ENCODE measurements at regions not wholly inside any gene's neighbourhood (a gene's known extent, or its start where the extent isn't known, plus 50 kb on each side); places are given as distances from the start of the nearest gene placed in this dataset.

- no TSS peak for BruUV-seq (replicated peaks)
- Mint-ChIP-seq H3K4me1 (ENCODE audit: low read depth, unreplicated experiment) (no peaks in the 10 kb centered on the region), H3K36me3 (ENCODE audit: insufficient read depth, unreplicated experiment) (no peaks in the 10 kb centered on the region), H3K4me3 (ENCODE audit: unreplicated experiment) (no peak overlapping the region), H3K27ac (ENCODE audit: unreplicated experiment) (no peak overlapping the region), H3K27me3 (ENCODE audit: insufficient read depth, unreplicated experiment) (peaks cover 2% of the 10 kb centered on the region), H3K9me3 (ENCODE audit: unreplicated experiment) (no peaks in the 10 kb centered on the region)
- no peaks in the 10 kb centered on the region for H3K36me3 ChIP-seq (ENCODE audit: control insufficient read depth, insufficient read depth, low read length)
- H3K4me1 ChIP-seq, result no peaks in the 10 kb centered on the region
- no peak for DNase-seq
- H3K4me3 ChIP-seq (ENCODE audit: low read depth, low read length), result no peak overlapping the region
- no peak for TF ChIP-seq CTCF (IDR thresholded peaks at IDR 0.05; ENCODE audit: insufficient read depth in 1 of 2, low read depth in 1 of 2, low read length in 1 of 2, severe bottlenecking in 1 of 2, unreplicated experiment in 1 of 2)
- POLR2A ChIA-PET, result interaction anchor here (0.6 kb wide), 1 partner anchor 742 kb away, joined by 3 read pairs; no protein-coding TSS in a partner anchor
- intact Hi-C loops (cut with micrococcal nuclease; ENCODE audit: unreplicated experiment), result no loop called here
- H3K9me3 ChIP-seq, result no peaks in the 10 kb centered on the region
- no peaks in the 10 kb centered on the region for H3K27me3 ChIP-seq (replicated peaks; ENCODE audit: control insufficient read depth, insufficient read depth, low read length)
- CTCF ChIA-PET, result interaction anchor here (0.8 kb wide), 1 partner anchor 11 kb away, joined by 3 read pairs; no protein-coding TSS in a partner anchor
These were observed 168.7 kb upstream of the ITGB1 start for GRCh38 chr10:33126742-33127141.

- TF ChIP-seq CTCF (IDR thresholded peaks at IDR 0.05; ENCODE audit: insufficient read depth in 1 of 2, low read depth in 1 of 2, low read length in 1 of 2, severe bottlenecking in 1 of 2, unreplicated experiment in 1 of 2), result no peak
- no TSS peak for BruUV-seq (replicated peaks)
- ChIA-PET CTCF (no interaction called here), POLR2A (no interaction called here)
- H3K4me3 ChIP-seq (ENCODE audit: low read depth, low read length), result no peak overlapping the region
- H3K36me3 Mint-ChIP-seq (ENCODE audit: insufficient read depth, unreplicated experiment), result no peaks in the 10 kb centered on the region
- no peaks in the 10 kb centered on the region for H3K4me1 Mint-ChIP-seq (ENCODE audit: low read depth, unreplicated experiment)
- no peaks in the 10 kb centered on the region for H3K36me3 ChIP-seq (ENCODE audit: control insufficient read depth, insufficient read depth, low read length)
- H3K4me1 ChIP-seq, result no peaks in the 10 kb centered on the region
- intact Hi-C loops (cut with micrococcal nuclease; ENCODE audit: unreplicated experiment), result no loop called here
- H3K9me3 Mint-ChIP-seq (ENCODE audit: unreplicated experiment), result no peaks in the 10 kb centered on the region
- H3K4me3 Mint-ChIP-seq (ENCODE audit: unreplicated experiment), result no peak overlapping the region
- peaks cover 2% of the 10 kb centered on the region for H3K27me3 Mint-ChIP-seq (ENCODE audit: insufficient read depth, unreplicated experiment)
- no peak for DNase-seq
- H3K27ac Mint-ChIP-seq (ENCODE audit: unreplicated experiment), result no peak overlapping the region
- H3K27me3 ChIP-seq (replicated peaks; ENCODE audit: control insufficient read depth, insufficient read depth, low read length), result no peaks in the 10 kb centered on the region
- H3K9me3 ChIP-seq, result no peaks in the 10 kb centered on the region
These were observed 167.8 kb upstream of the ITGB1 start for GRCh38 chr10:33125522-33126517.

GRCh38 chr10:33125111-33125510 is 167.1 kb upstream of the ITGB1 start:
- Mint-ChIP-seq H3K9me3 (ENCODE audit: unreplicated experiment) (no peaks in the 10 kb centered on the region), H3K27me3 (ENCODE audit: insufficient read depth, unreplicated experiment) (peaks cover 2% of the 10 kb centered on the region), H3K4me1 (ENCODE audit: low read depth, unreplicated experiment) (no peaks in the 10 kb centered on the region), H3K27ac (ENCODE audit: unreplicated experiment) (no peak overlapping the region), H3K36me3 (ENCODE audit: insufficient read depth, unreplicated experiment) (no peaks in the 10 kb centered on the region), H3K4me3 (ENCODE audit: unreplicated experiment) (no peak overlapping the region)
- no peaks in the 10 kb centered on the region for H3K27me3 ChIP-seq (replicated peaks; ENCODE audit: control insufficient read depth, insufficient read depth, low read length)
- H3K4me3 ChIP-seq (ENCODE audit: low read depth, low read length), result no peak overlapping the region
- H3K4me1 ChIP-seq, result no peaks in the 10 kb centered on the region
- H3K9me3 ChIP-seq, result no peaks in the 10 kb centered on the region
- no peak for DNase-seq
- intact Hi-C loops (cut with micrococcal nuclease; ENCODE audit: unreplicated experiment), result no loop called here
- POLR2A ChIA-PET, result no interaction called here
- H3K36me3 ChIP-seq (ENCODE audit: control insufficient read depth, insufficient read depth, low read length), result no peaks in the 10 kb centered on the region
- CTCF ChIA-PET, result no interaction called here
- no TSS peak for BruUV-seq (replicated peaks)
- no peak for TF ChIP-seq CTCF (IDR thresholded peaks at IDR 0.05; ENCODE audit: insufficient read depth in 1 of 2, low read depth in 1 of 2, low read length in 1 of 2, severe bottlenecking in 1 of 2, unreplicated experiment in 1 of 2)
